ENCODE measurements at regions not wholly inside any gene's neighbourhood (a gene's known extent, or its start where the extent isn't known, plus 50 kb on each side); places are given as distances from the start of the nearest gene placed in this dataset.
"Not testable (repeated sequence)": the region's sequence is repeated elsewhere in the genome, so short reads cannot be mapped to it uniquely, and the experiment has no call there.

DNA sequence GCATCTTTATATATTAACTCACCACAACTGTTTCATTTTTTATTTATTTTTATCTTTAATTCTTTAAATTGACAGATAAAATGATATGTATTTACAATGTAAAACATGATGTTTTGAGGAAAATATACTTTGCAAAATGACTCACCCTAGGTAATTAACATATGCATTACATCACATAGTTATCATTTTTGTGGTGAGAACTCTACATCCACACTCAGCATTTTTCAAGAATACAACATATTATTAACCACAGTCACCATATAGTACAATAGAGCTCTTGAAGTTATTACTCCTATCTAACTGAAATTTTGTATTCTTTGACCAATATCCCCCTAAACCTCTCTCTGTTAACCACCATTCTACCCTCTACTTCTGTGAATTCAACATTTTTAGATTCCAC is 194.7 kb upstream of the KIF2B start:
- peak; percentile 56 for DNase-seq (ENCODE audit: low read depth)

GRCh38 chr17:53627511-53627910 is 195.2 kb upstream of the KIF2B start:
- no peak for TF ChIP-seq CTCF (IDR thresholded peaks at IDR 0.05; ENCODE audit: insufficient read depth, low read depth, low read length, missing control alignments)
- no peak overlapping the region for H3K4me3 ChIP-seq (ENCODE audit: low read length)
- peak; percentile 52 for DNase-seq (ENCODE audit: low read depth)

More for the DNA sequence above, 194.7 kb upstream of the KIF2B start:
- TF ChIP-seq CTCF (IDR thresholded peaks at IDR 0.05; ENCODE audit: insufficient read depth, low read depth, low read length, missing control alignments): no peak
- H3K4me3 ChIP-seq (ENCODE audit: low read length): no peak overlapping the region

DNA sequence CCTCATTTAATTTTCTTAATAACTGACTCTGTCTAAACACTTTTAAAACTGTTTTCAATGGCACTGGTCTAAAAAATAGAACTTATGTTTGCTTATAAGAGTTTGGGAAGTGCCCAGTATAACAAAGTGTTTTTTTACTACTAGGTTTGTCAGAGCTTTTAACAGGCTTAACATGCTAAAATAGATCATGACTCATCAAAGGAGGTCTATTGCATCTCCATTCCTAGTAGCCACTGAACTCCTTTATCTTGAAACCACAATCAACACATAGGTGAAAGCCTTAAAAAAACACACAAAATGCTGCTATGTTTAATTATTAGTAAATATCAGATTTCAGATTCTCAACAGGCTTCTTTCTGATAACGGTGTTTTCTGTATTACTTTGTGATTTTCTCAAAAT is 196.4 kb upstream of the KIF2B start:
- no peak for TF ChIP-seq CTCF (IDR thresholded peaks at IDR 0.05; ENCODE audit: insufficient read depth, low read depth, low read length, missing control alignments)
- DNase-seq (ENCODE audit: low read depth): peak; percentile 60
- H3K4me3 ChIP-seq (ENCODE audit: low read length): no peak overlapping the region

GRCh38 chr17:53619025-53619424 is 203.7 kb upstream of the KIF2B start:
- no peak overlapping the region for H3K4me3 ChIP-seq (ENCODE audit: low read length)
- TF ChIP-seq CTCF (IDR thresholded peaks at IDR 0.05; ENCODE audit: insufficient read depth, low read depth, low read length, missing control alignments): no peak
- DNase-seq (ENCODE audit: low read depth): no peak

GRCh38 chr17:53608208-53608607 is 214.5 kb upstream of the KIF2B start:
- DNase-seq (ENCODE audit: low read depth); H3K4me3 ChIP-seq (ENCODE audit: low read length): not testable (repeated sequence)

GRCh38 chr17:53607475-53607874 is 215.3 kb upstream of the KIF2B start:
- no peak for DNase-seq (ENCODE audit: low read depth)
- H3K4me3 ChIP-seq (ENCODE audit: low read length): no peak overlapping the region
- no peak for TF ChIP-seq CTCF (IDR thresholded peaks at IDR 0.05; ENCODE audit: insufficient read depth, low read depth, low read length, missing control alignments)

DNA sequence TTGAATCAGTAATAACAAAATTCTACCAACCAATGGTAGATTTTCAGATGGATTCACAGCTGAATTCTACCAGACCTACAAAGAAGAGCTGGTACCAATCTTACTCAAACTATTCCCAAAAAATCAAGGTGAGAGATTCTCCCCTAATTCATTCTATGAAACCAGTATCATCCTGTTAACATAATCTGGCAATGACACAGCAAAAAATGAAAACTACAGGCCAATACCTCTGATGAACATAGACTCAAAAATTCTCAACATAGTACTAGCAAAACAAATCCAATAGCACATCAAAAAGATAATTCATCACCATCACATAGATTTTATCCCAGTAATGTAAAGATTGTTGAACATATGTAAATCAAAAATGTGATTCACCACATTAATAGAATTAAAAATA is 234.4 kb upstream of the KIF2B start:
- TF ChIP-seq CTCF (IDR thresholded peaks at IDR 0.05; ENCODE audit: insufficient read depth, low read depth, low read length, missing control alignments): no peak
- no peak for DNase-seq (ENCODE audit: low read depth)
- no peak overlapping the region for H3K4me3 ChIP-seq (ENCODE audit: low read length)

GRCh38 chr17:53574038-53574437 is 248.7 kb upstream of the KIF2B start:
- no peak overlapping the region for H3K4me3 ChIP-seq (ENCODE audit: low read length)
- no peak for TF ChIP-seq CTCF (IDR thresholded peaks at IDR 0.05; ENCODE audit: insufficient read depth, low read depth, low read length, missing control alignments)
- no peak for DNase-seq (ENCODE audit: low read depth)

All from epithelial cell of esophagus (primary cell).